IPS DF 6.9 (cell line): ENCODE measurements at regions not wholly inside any gene's neighbourhood (a gene's known extent, or its start where the extent isn't known, plus 50 kb on each side); places are given as distances from the start of the nearest gene placed in this dataset.
"Not testable (repeated sequence)": the region's sequence is repeated elsewhere in the genome, so short reads cannot be mapped to it uniquely, and the experiment has no call there.

Experiments used
- DNase-seq: peaks from one replicate; pipeline ENCODE4 v3.0.0-alpha.2; 2013; ENCODE audit warnings: low read depth, low spot score
- H3K27ac ChIP-seq: one replicate; pipeline ENCODE4 v1.5.1; 2013; ENCODE audit warnings: low read length, control low read depth
- H3K27me3 ChIP-seq: 2 replicates; pipeline ENCODE4 v1.6.1; 2013; ENCODE audit warnings: mild to moderate bottlenecking, low read length; ENCODE audit not compliant: control insufficient read depth, insufficient read depth
- H3K36me3 ChIP-seq: 2 replicates; pipeline ENCODE4 v1.6.1; 2013; ENCODE audit warnings: low read length; ENCODE audit not compliant: control insufficient read depth, insufficient read depth
- H3K4me1 ChIP-seq: 2 replicates; pipeline ENCODE4 v1.6.1; 2013; ENCODE audit warnings: low read length; ENCODE audit not compliant: control insufficient read depth, insufficient read depth
- H3K4me3 ChIP-seq: 2 replicates; pipeline ENCODE4 v1.5.1; 2013; ENCODE audit warnings: mild to moderate bottlenecking, low read length
- H3K9me3 ChIP-seq: 2 replicates; pipeline ENCODE4 v1.6.1; 2013; ENCODE audit warnings: low read length, inconsistent platforms; ENCODE audit not compliant: control insufficient read depth, insufficient read depth
- WGBS: extraction: QIAGEN DNeasy Blood & Tissue Kit; methylation state at CpG from one replicate; pipeline ENCODE4 v1.1.7; 2013; ENCODE audit warnings: mixed read lengths, missing lambda C conversion rate; ENCODE audit not compliant: insufficient read length, insufficient coverage; 5-methylcytosine and 5-hydroxymethylcytosine counted together

DNA sequence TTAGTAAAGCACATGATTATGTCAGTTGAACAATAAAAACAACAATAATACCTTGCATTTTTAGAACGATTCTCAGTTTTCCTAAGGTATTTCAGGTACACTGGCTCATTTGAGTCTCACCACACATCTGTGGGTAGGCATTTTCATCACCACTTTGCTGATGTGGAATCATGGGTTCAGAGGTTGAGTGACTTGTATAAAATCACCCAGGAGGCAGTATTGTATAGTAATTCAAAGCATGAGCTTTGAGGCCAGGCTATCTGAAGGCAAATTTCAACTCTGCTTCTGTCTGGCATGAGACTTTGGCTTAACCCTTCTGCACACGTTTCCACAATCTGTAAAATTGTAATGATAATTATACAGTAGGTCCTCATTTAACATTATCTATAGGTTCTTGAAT lies 183.9 kb upstream of the CMC1 start:
- Histone ChIP-seq H3K27ac (no peak overlapping the region), H3K4me3 (no peak overlapping the region), H3K36me3 (no peaks in the 10 kb centered on the region), H3K4me1 (no peaks in the 10 kb centered on the region), H3K9me3 (no peaks in the 10 kb centered on the region), H3K27me3 (no peaks in the 10 kb centered on the region)
- DNase-seq = no peak
- no CpG with 5 or more reads among the region's 2 CpGs for WGBS

DNA sequence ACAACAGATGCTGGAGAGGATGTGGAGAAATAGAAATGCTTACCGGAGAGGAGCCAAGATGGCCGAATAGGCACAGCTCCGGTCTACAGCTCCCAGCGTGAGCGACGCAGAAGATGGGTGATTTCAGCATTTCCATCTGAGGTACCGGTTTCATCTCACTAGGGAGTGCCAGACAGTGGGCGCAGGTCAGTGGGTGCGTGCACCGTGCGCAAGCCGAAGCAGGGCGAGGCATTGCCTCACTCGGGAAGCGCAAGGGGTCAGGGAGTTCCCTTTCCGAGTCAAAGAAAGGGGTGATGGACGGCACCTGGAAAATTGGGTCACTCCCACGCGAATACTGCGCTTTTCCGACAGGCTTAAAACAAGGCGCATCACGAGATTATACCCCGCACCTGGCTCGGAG lies 182.2 kb upstream of the CMC1 start:
- not testable (repeated sequence) for H3K27ac ChIP-seq, H3K4me1 ChIP-seq, H3K36me3 ChIP-seq, H3K27me3 ChIP-seq, DNase-seq, H3K9me3 ChIP-seq
- peak overlapping the region; percentile 26; the same call in 1 of the 2 replicates for H3K4me3 ChIP-seq
- no CpG with 5 or more reads among the region's 25 CpGs for WGBS

DNA sequence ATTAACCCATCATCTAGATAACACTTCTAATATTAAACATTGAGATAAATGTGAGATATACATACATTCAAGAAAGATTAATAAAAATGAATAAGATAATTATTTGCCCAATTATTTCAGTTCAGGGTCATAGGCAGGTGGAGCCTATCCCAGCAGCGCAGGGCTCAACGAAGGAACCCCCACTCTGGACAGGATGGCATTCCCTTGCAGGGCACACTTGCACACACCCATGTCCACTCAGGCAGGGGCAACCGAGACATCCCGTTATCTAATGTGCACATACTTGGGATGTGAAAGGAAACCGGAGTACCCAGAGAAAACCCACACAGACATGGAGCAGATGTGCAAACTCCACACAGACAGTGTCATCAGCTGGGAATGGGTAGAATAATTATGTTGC lies 175.4 kb upstream of the CMC1 start:
- no peak overlapping the region for H3K27ac ChIP-seq
- H3K4me3 ChIP-seq = no peak overlapping the region
- DNase-seq = no peak
- no peaks in the 10 kb centered on the region for H3K27me3 ChIP-seq
- H3K4me1 ChIP-seq = no peaks in the 10 kb centered on the region
- no peaks in the 10 kb centered on the region for H3K36me3 ChIP-seq
- H3K9me3 ChIP-seq = peaks cover 3% of the 10 kb centered on the region
- WGBS = no CpG with 5 or more reads among the region's 5 CpGs

DNA sequence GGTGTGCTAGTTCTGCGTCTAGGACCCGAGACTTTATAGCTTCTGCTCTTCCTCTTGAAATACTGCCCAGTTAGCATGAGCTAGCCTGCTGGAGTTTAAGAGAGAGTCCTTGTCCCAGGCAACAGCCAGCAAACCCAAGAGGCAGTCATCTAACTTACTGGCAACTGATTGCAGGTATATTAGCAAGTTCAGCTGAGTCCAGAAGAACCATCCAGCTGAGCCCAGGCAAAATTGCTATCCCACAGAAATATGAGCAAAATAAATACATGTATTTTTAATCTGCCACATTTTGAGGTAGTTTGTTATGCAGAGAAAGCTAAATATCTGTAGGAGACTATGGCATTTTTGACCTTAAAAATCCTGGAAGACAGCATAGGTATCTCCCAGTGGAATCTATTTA lies 174.4 kb upstream of the CMC1 start:
- no CpG with 5 or more reads among the region's 2 CpGs for WGBS
- H3K36me3 ChIP-seq = no peaks in the 10 kb centered on the region
- no peak for DNase-seq
- peaks cover 3% of the 10 kb centered on the region for H3K9me3 ChIP-seq
- H3K27ac ChIP-seq = no peak overlapping the region
- H3K4me1 ChIP-seq = no peaks in the 10 kb centered on the region
- H3K4me3 ChIP-seq = no peak overlapping the region
- no peaks in the 10 kb centered on the region for H3K27me3 ChIP-seq

DNA sequence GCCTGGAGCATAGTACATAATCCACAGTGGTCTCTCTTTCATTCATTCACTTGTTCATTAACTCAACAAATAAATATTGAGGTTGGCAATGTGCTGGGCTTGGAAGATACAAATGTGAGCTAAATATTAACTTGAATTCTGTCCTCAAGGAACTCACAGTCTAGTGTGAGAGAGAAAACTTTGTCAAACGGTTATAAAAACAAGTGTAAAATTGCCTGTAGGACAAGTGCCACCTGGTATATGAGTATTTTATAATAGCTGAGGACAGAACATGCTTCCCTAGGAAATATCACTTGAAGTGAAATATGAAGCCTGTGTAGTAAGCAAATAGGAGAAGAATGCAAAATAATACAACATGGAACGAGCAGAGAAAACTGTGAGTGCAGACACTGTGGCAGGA lies 173.1 kb upstream of the CMC1 start:
- peaks cover 3% of the 10 kb centered on the region for H3K9me3 ChIP-seq
- WGBS = no CpG with 5 or more reads among the region's 2 CpGs
- H3K4me3 ChIP-seq = no peak overlapping the region
- no peaks in the 10 kb centered on the region for H3K4me1 ChIP-seq
- no peak overlapping the region for H3K27ac ChIP-seq
- DNase-seq = no peak
- H3K27me3 ChIP-seq = no peaks in the 10 kb centered on the region
- H3K36me3 ChIP-seq = no peaks in the 10 kb centered on the region

DNA sequence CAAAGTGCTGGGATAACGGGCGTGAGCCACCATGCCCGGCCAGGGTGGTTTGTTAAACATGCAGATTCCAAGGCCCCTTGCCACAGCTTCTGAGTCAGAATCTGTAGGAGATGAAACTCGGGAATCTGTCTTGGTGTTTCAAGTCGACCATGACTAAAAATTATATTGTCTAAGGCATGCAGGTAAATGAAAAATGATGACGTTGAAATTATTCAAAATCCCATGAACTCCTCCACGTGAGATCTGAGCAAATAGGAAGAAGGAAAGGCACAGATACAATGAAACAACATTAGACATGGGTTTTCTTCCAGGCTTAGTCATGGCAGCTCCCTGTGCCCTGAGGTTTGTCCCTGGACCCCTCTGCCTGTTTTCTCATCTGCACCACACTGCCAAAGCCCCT lies 172.0 kb upstream of the CMC1 start:
- Histone ChIP-seq H3K4me3 (no peak overlapping the region), H3K27ac (no peak overlapping the region), H3K4me1 (no peaks in the 10 kb centered on the region), H3K27me3 (no peaks in the 10 kb centered on the region), H3K36me3 (no peaks in the 10 kb centered on the region), H3K9me3 (peaks cover 3% of the 10 kb centered on the region)
- WGBS = no CpG with 5 or more reads among the region's 7 CpGs
- no peak for DNase-seq

DNA sequence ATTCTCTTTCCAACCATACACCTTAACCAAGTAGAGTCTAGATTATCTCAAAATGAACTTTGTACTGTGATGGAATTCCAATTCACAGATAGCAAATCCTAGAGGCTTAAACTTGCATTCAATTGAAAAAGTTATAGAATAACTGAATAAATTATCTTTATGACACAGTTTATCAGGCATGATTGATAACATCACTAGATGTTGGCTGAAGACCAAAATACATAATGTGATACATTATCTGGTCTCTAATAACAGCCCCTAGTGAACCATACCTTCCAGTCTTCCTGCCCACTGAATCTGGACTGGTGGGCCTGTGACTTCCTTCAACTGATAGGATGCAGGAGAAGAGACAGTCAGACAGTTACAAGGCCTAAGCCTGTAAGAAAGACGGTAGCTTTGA lies 165.2 kb upstream of the CMC1 start:
- no peaks in the 10 kb centered on the region; the same call in 1 of the 2 replicates for H3K4me1 ChIP-seq
- H3K27ac ChIP-seq = no peak overlapping the region
- no peaks in the 10 kb centered on the region for H3K9me3 ChIP-seq
- no peak overlapping the region for H3K4me3 ChIP-seq
- no peaks in the 10 kb centered on the region for H3K27me3 ChIP-seq
- WGBS = no CpG with 5 or more reads among the region's 1 CpG
- no peak for DNase-seq
- no peaks in the 10 kb centered on the region for H3K36me3 ChIP-seq

DNA sequence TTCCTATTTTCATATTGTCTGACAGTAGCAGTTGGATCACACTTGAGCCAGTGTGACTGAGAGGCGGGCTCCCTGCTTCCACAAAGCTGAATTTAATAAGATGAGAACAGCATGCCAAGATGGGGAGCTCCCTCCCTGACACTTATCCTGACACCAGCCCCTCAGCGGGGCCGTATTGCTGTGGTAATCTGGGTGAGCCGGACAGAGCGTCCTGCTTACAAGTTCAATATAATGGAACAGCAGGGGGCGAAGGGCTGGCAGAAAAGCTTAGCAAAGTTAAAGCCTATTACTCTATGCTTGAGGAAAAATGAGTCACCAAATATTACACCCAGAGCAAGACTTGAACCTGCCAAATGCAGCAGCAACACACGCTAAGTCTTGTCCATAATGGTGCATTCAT lies 163.8 kb upstream of the CMC1 start:
- H3K9me3 ChIP-seq = no peaks in the 10 kb centered on the region
- H3K27ac ChIP-seq = no peak overlapping the region
- no peaks in the 10 kb centered on the region; the same call in 1 of the 2 replicates for H3K4me1 ChIP-seq
- no CpG with 5 or more reads among the region's 7 CpGs for WGBS
- no peaks in the 10 kb centered on the region for H3K36me3 ChIP-seq
- H3K4me3 ChIP-seq = no peak overlapping the region
- DNase-seq = peak; percentile 31
- no peaks in the 10 kb centered on the region for H3K27me3 ChIP-seq

DNA sequence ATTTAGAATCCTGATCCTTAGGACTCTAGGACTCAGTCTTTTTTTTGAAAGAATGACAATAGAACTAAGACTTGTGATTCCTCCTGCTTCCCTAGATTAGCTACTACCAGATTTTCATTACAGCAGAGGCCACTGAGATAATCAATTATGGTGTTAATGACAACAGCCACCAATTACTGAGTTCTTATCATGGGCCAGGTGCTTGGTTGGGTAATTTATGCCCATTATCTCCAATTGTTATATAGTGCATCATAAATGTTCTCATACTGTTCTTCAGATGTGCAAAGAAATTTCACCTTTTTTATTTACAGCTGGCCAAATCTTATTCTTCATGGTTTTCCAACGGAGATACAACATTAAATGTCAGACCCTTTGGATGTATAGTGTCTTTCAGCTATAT lies 162.9 kb upstream of the CMC1 start:
- Histone ChIP-seq H3K4me3 (no peak overlapping the region), H3K27ac (no peak overlapping the region), H3K36me3 (no peaks in the 10 kb centered on the region), H3K4me1 (no peaks in the 10 kb centered on the region; the same call in 1 of the 2 replicates), H3K27me3 (no peaks in the 10 kb centered on the region), H3K9me3 (no peaks in the 10 kb centered on the region)
- no CpG with 5 or more reads among the region's 1 CpG for WGBS
- DNase-seq = no peak

DNA sequence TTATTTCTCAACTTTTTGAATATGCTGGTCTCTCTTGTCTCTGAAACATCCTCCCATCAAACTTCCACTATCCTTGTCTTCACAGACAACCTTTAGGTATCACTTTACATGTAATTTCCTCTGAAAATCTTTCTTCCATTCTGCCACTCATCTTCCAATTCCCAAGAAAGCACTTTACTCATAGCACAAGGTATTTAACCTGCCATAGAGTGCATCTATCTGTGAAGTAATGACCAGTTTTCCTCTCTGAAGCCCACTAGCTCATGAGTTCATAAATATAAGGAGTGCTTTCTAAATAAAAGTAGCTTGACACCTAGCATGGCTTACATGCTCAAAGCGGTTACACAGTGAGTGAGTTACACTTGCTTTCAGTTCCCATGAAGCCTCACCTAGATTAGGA lies 160.7 kb upstream of the CMC1 start:
- Histone ChIP-seq H3K4me3 (no peak overlapping the region), H3K27ac (no peak overlapping the region), H3K4me1 (no peaks in the 10 kb centered on the region; the same call in 1 of the 2 replicates), H3K36me3 (no peaks in the 10 kb centered on the region), H3K9me3 (no peaks in the 10 kb centered on the region), H3K27me3 (no peaks in the 10 kb centered on the region)
- no CpG with 5 or more reads among the region's 1 CpG for WGBS
- no peak for DNase-seq

DNA sequence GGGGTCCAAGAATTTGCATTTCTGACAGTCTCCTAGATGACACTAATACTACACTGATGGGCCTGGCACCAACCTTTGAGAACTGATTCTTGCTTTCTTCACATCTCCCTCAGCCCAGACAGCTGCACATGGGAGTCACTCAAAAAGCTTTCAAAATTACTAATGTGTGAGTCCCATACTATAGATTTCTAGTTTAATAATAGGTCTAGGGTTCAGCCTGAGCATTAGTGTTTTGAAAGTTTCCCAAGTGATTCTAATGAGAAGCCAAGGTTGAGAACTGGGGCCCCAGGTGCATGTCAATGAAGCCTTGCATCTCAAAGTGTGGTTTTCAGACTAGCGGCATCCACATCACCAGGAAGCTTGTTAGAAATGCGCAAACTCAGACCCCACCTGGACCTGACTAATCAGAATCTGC lies 159.9 kb upstream of the CMC1 start:
- H3K9me3 ChIP-seq = no peaks in the 10 kb centered on the region
- H3K4me1 ChIP-seq = no peaks in the 10 kb centered on the region; the same call in 1 of the 2 replicates
- H3K27me3 ChIP-seq = no peaks in the 10 kb centered on the region
- no CpG with 5 or more reads among the region's 2 CpGs for WGBS
- H3K4me3 ChIP-seq = no peak overlapping the region
- no peak overlapping the region for H3K27ac ChIP-seq
- no peaks in the 10 kb centered on the region for H3K36me3 ChIP-seq
- DNase-seq = peak; percentile 20
